GM12878 (cell line): ENCODE measurements at regions not wholly inside any gene's neighbourhood (a gene's known extent, or its start where the extent isn't known, plus 50 kb on each side); places are given as distances from the start of the nearest gene placed in this dataset.

Source experiments
- ATAC-seq: fragments of 200-7000 bp; cut with Tn5 transposase; 3 replicates; pipeline ENCODE4 v1.9.1; 2020; ENCODE audit warnings: mild to moderate bottlenecking, moderate library complexity
- BruUV-seq: library from RNA; stranded (reverse); fragments of 400-500 nt; replicated peaks from 2 replicates; lab custom pipeline; 2021; lab: Mats Ljungman, UMichigan
- CTCF ChIA-PET: fragments of 300-600 bp; sonication (Branson Sonifier 250); formaldehyde crosslinking; extraction: SDS; loops from one replicate; lab custom pipeline; 2021; ENCODE audit warnings: inconsistent platforms; lab: Yijun Ruan, JAX
- POLR2A ChIA-PET: fragments of 350-600 bp; formaldehyde crosslinking; extraction: SDS; loops from one replicate; lab custom pipeline; 2021; ENCODE audit warnings: inconsistent platforms; lab: Charles Lee
- RAD21 ChIA-PET: fragments of 300-600 bp; sonication (Branson Sonifier 250); formaldehyde crosslinking; loops from one replicate; lab custom pipeline; 2023; ENCODE audit warnings: antibody characterized with exemption; ENCODE audit not compliant: unreplicated experiment; lab: Charles Lee
- SMC1A ChIA-PET: fragments of 300-600 bp; sonication (Branson Sonifier 250); formaldehyde crosslinking; loops from one replicate; lab custom pipeline; 2023; ENCODE audit not compliant: unreplicated experiment, uncharacterized antibody; lab: Charles Lee
- DNase-seq: peaks from one replicate; pipeline ENCODE4 v3.0.0-alpha.2; 2011; ENCODE audit warnings: low read depth, low spot score
- FAIRE-seq: peaks from 3 replicates; lab custom pipeline; 2011; peaks lifted over from hg19 to GRCh38; lab: Jason Lieb, UNC
- H2AFZ ChIP-seq: 2 replicates; pipeline ENCODE4 v1.6.0; 2011; ENCODE audit warnings: low read depth, low read length, control low read depth; ENCODE audit not compliant: control insufficient read depth
- H3K27ac ChIP-seq: 2 replicates; pipeline ENCODE4 v1.5.1; 2011; ENCODE audit warnings: control low read depth; ENCODE audit not compliant: control insufficient read depth, insufficient read depth
- H3K27me3 ChIP-seq, 2 experiments: replicated peaks in 1 of 2; 2 replicates each; pipeline versions ENCODE4 v1.6.0 to v1.6.1; 2011; ENCODE audit warnings: low read length in 1 of 2; ENCODE audit not compliant: control insufficient read depth in 2 of 2, insufficient read depth in 2 of 2
- H3K36me3 ChIP-seq, 2 experiments: 2 replicates each; pipeline ENCODE4 v1.5.1; 2011; ENCODE audit warnings: low read length in 1 of 2; ENCODE audit not compliant: control insufficient read depth in 2 of 2, insufficient read depth in 2 of 2
- H3K4me1 ChIP-seq: 2 replicates; pipeline ENCODE4 v1.6.1; 2011; ENCODE audit warnings: mild to moderate bottlenecking, low read length, moderate library complexity, mixed read lengths; ENCODE audit not compliant: control insufficient read depth, insufficient read depth
- H3K4me2 ChIP-seq: 2 replicates; pipeline ENCODE4 v1.6.0; 2011; ENCODE audit warnings: control low read depth; ENCODE audit not compliant: control insufficient read depth, insufficient read depth
- H3K4me3 ChIP-seq: fragments of 200-600 bp; sonication (generic); 2 replicates; pipeline ENCODE4 v1.5.1; 2016
- H3K79me2 ChIP-seq: 2 replicates; pipeline ENCODE4 v1.6.0; 2011; ENCODE audit warnings: low read length; ENCODE audit not compliant: control insufficient read depth, insufficient read depth
- H3K9ac ChIP-seq: 2 replicates; pipeline ENCODE4 v1.8.0; 2011; ENCODE audit warnings: low read length, control low read depth, mixed read lengths; ENCODE audit not compliant: control insufficient read depth, insufficient read depth
- H3K9me3 ChIP-seq: replicated peaks from 3 replicates; pipeline ENCODE4 v1.5.1; 2011; ENCODE audit warnings: mild to moderate bottlenecking, low read length; ENCODE audit not compliant: control insufficient read depth, insufficient read depth
- H4K20me1 ChIP-seq: 2 replicates; pipeline ENCODE4 v1.6.0; 2011; ENCODE audit not compliant: control insufficient read depth, insufficient read depth
- CBFB ChIP-seq: IDR thresholded peaks from 2 replicates; pipeline ENCODE4 v1.6.1; 2016; ENCODE audit warnings: antibody characterized with exemption, low read depth
- CHD4 ChIP-seq: fragments of 200-600 bp; sonication (generic); IDR thresholded peaks from 2 replicates; pipeline ENCODE4 v1.6.1; 2016; ENCODE audit warnings: mild to moderate bottlenecking
- DPF2 ChIP-seq: fragments of 450-650 bp; IDR thresholded peaks from 2 replicates; pipeline ENCODE4 v1.6.1; 2017; ENCODE audit warnings: mild to moderate bottlenecking
- FOXK2 ChIP-seq: fragments of 450-650 bp; IDR thresholded peaks from 2 replicates; pipeline ENCODE4 v1.6.1; 2017; ENCODE audit warnings: mild to moderate bottlenecking, moderate library complexity
- KAT2A ChIP-seq: conservative IDR thresholded peaks from 2 replicates; pipeline ENCODE4 v1.6.1; 2011; ENCODE audit warnings: low read depth, low read length; ENCODE audit not compliant: control insufficient read depth
- MTA3 ChIP-seq: IDR thresholded peaks from 2 replicates; pipeline ENCODE4 v1.6.1; 2012; ENCODE audit warnings: low read length, inconsistent platforms, borderline replicate concordance
- NR2F1 ChIP-seq: fragments of 450-650 bp; conservative IDR thresholded peaks from 2 replicates; pipeline ENCODE4 v1.6.1; 2017; ENCODE audit warnings: mild to moderate bottlenecking
- POU2F2 ChIP-seq: IDR thresholded peaks from 3 replicates; pipeline ENCODE4 v1.6.1; 2011; ENCODE audit warnings: low read depth, mild to moderate bottlenecking, low read length, borderline replicate concordance
- RAD21 ChIP-seq: IDR thresholded peaks from 2 replicates; pipeline ENCODE4 v1.6.1; 2011; ENCODE audit warnings: mild to moderate bottlenecking, low read depth, low read length, moderate library complexity; ENCODE audit not compliant: insufficient read depth
- SIX5 ChIP-seq: IDR thresholded peaks from 2 replicates; pipeline ENCODE4 v1.6.1; 2011; ENCODE audit warnings: mild to moderate bottlenecking, low read depth, low read length, moderate library complexity; ENCODE audit not compliant: severe bottlenecking
- TBL1XR1 ChIP-seq: IDR thresholded peaks from 2 replicates; pipeline ENCODE4 v1.6.1; 2012; ENCODE audit warnings: low read depth, low read length, improper control_type of control experiment
- ZNF24 ChIP-seq: fragments of 450-650 bp; IDR thresholded peaks from 2 replicates; pipeline ENCODE4 v1.6.1; 2017; ENCODE audit warnings: antibody characterized with exemption, mild to moderate bottlenecking
- WGBS: methylation state at CpG from one replicate; pipeline ENCODE4 v1.1.6; 2016; ENCODE audit warnings: low lambda C conversion rate; ENCODE audit not compliant: insufficient replicate concordance, insufficient coverage; ENCODE audit errors: missing lambda C conversion rate; 5-methylcytosine and 5-hydroxymethylcytosine counted together
- in situ Hi-C: fragments of 300-500 bp; cut with MboI; formaldehyde crosslinking; loops from 9 replicates; pipeline ENCODE4 v1.14.3; 2018; ENCODE audit warnings: mixed read lengths
- intact Hi-C: fragments of 100-400 bp; cut with micrococcal nuclease; formaldehyde crosslinking; loops from one replicate; pipeline ENCODE4 v1.14.2; 2022; ENCODE audit not compliant: unreplicated experiment
- TF ChIP-seq, protein P1 (sequence below): fragments of 450-650 bp; IDR thresholded peaks from 2 replicates; pipeline ENCODE4 v1.6.1; 2017; ENCODE audit warnings: mild to moderate bottlenecking, moderate library complexity
- TF ChIP-seq, protein P2 (sequence below): fragments of 450-650 bp; IDR thresholded peaks from 2 replicates; pipeline ENCODE4 v1.6.1; 2017; ENCODE audit warnings: mild to moderate bottlenecking, moderate library complexity
- TF ChIP-seq, protein P3 (sequence below): fragments of 450-650 bp; IDR thresholded peaks from 2 replicates; pipeline ENCODE4 v1.6.1; 2017; ENCODE audit warnings: mild to moderate bottlenecking

DNA sequence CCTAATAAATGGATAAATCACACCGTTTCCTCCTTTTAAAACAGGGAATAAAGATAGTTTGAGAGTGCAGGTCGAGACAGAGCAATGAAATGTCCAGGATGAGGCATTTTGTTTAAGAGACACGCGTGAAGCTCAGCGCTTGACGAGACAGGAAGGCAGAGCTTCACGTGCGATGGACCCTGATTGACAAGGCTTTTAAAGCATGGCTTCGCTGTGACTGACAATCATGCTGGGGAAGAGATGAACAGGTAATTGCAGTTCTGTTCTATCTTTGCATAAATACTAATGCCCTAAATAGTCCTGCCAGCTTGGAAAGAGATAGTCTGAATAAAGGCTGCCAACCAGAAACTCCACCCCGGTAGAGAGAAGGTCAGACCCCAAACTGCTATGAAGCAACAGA is 442.3 kb upstream of the PFKP start (continued):
- TF ChIP-seq SIX5 (no peak), CBFB (no peak)
- TF ChIP-seq, all 136 proteins: peak for 0

DNA sequence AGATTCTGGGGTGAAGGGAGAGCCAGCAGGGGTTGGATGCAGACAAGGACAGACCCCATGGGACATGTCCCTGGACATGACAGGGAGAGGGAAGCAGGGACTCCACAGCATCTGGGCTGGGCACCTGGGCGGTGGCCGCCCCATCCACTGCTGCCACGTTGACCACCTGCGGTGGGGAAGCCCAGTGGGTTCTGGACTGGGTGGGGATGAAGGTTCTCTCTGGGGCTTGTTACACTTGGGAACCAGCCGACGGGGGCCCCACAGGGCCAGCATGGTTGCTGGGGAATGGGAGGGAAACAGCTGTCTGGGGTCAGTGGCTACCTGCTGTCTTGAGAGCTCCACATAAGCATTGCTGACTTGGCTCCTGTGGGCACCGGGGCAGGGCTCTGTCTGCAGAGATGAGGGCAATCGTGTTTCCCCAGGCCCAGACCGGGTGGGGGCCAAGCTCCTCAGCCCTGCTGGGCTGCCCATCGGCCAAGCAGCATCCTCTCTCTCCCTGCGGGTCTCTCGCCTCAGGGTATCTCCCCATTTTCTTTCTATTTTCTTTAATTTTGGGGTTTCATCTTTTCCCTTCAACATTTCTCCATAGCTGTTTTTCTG is 443.6 kb upstream of the PFKP start:
- Histone ChIP-seq H3K27ac (no peak overlapping the region), H3K4me1 (no peaks in the 10 kb centered on the region), H3K4me2 (no peak overlapping the region), H3K9ac (no peak overlapping the region), H2AFZ (no peak overlapping the region), H3K27me3 (no peaks in the 10 kb centered on the region), H3K4me3 (no peak overlapping the region), H4K20me1 (no peaks in the 10 kb centered on the region), H3K9me3 (no peaks in the 10 kb centered on the region), H3K36me3 (no peaks in the 10 kb centered on the region), H3K79me2 (no peaks in the 10 kb centered on the region)
- ChIA-PET SMC1A (no interaction called here), POLR2A (no interaction called here), RAD21 (no interaction called here), CTCF (no interaction called here)
- no TSS peak for BruUV-seq
- ATAC-seq (no peak), FAIRE-seq (no peak), DNase-seq (no peak)
- intact Hi-C loops (no loop called here), in situ Hi-C loops (no loop called here)
- 47% methylated on average over 12 of the region's 12 CpGs for WGBS
- TF ChIP-seq FOXK2 (no peak), KAT2A (no peak), CHD4 (no peak), ZNF24 (no peak), POU2F2 (no peak), DPF2 (no peak), NR2F1 (no peak), MTA3 (no peak), TBL1XR1 (no peak), RAD21 (no peak)
- TF ChIP-seq, protein P1, sequence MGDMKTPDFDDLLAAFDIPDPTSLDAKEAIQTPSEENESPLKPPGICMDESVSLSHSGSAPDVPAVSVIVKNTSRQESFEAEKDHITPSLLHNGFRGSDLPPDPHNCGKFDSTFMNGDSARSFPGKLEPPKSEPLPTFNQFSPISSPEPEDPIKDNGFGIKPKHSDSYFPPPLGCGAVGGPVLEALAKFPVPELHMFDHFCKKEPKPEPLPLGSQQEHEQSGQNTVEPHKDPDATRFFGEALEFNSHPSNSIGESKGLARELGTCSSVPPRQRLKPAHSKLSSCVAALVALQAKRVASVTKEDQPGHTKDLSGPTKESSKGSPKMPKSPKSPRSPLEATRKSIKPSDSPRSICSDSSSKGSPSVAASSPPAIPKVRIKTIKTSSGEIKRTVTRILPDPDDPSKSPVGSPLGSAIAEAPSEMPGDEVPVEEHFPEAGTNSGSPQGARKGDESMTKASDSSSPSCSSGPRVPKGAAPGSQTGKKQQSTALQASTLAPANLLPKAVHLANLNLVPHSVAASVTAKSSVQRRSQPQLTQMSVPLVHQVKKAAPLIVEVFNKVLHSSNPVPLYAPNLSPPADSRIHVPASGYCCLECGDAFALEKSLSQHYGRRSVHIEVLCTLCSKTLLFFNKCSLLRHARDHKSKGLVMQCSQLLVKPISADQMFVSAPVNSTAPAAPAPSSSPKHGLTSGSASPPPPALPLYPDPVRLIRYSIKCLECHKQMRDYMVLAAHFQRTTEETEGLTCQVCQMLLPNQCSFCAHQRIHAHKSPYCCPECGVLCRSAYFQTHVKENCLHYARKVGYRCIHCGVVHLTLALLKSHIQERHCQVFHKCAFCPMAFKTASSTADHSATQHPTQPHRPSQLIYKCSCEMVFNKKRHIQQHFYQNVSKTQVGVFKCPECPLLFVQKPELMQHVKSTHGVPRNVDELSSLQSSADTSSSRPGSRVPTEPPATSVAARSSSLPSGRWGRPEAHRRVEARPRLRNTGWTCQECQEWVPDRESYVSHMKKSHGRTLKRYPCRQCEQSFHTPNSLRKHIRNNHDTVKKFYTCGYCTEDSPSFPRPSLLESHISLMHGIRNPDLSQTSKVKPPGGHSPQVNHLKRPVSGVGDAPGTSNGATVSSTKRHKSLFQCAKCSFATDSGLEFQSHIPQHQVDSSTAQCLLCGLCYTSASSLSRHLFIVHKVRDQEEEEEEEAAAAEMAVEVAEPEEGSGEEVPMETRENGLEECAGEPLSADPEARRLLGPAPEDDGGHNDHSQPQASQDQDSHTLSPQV = no peak
- TF ChIP-seq, protein P2, sequence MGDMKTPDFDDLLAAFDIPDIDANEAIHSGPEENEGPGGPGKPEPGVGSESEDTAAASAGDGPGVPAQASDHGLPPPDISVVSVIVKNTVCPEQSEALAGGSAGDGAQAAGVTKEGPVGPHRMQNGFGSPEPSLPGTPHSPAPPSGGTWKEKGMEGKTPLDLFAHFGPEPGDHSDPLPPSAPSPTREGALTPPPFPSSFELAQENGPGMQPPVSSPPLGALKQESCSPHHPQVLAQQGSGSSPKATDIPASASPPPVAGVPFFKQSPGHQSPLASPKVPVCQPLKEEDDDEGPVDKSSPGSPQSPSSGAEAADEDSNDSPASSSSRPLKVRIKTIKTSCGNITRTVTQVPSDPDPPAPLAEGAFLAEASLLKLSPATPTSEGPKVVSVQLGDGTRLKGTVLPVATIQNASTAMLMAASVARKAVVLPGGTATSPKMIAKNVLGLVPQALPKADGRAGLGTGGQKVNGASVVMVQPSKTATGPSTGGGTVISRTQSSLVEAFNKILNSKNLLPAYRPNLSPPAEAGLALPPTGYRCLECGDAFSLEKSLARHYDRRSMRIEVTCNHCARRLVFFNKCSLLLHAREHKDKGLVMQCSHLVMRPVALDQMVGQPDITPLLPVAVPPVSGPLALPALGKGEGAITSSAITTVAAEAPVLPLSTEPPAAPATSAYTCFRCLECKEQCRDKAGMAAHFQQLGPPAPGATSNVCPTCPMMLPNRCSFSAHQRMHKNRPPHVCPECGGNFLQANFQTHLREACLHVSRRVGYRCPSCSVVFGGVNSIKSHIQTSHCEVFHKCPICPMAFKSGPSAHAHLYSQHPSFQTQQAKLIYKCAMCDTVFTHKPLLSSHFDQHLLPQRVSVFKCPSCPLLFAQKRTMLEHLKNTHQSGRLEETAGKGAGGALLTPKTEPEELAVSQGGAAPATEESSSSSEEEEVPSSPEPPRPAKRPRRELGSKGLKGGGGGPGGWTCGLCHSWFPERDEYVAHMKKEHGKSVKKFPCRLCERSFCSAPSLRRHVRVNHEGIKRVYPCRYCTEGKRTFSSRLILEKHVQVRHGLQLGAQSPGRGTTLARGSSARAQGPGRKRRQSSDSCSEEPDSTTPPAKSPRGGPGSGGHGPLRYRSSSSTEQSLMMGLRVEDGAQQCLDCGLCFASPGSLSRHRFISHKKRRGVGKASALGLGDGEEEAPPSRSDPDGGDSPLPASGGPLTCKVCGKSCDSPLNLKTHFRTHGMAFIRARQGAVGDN = no peak
- TF ChIP-seq, protein P3, sequence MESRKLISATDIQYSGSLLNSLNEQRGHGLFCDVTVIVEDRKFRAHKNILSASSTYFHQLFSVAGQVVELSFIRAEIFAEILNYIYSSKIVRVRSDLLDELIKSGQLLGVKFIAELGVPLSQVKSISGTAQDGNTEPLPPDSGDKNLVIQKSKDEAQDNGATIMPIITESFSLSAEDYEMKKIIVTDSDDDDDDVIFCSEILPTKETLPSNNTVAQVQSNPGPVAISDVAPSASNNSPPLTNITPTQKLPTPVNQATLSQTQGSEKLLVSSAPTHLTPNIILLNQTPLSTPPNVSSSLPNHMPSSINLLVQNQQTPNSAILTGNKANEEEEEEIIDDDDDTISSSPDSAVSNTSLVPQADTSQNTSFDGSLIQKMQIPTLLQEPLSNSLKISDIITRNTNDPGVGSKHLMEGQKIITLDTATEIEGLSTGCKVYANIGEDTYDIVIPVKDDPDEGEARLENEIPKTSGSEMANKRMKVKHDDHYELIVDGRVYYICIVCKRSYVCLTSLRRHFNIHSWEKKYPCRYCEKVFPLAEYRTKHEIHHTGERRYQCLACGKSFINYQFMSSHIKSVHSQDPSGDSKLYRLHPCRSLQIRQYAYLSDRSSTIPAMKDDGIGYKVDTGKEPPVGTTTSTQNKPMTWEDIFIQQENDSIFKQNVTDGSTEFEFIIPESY = no peak
